ENCODE measurements at regions not wholly inside any gene's neighbourhood (a gene's known extent, or its start where the extent isn't known, plus 50 kb on each side); places are given as distances from the start of the nearest gene placed in this dataset.

DNA sequence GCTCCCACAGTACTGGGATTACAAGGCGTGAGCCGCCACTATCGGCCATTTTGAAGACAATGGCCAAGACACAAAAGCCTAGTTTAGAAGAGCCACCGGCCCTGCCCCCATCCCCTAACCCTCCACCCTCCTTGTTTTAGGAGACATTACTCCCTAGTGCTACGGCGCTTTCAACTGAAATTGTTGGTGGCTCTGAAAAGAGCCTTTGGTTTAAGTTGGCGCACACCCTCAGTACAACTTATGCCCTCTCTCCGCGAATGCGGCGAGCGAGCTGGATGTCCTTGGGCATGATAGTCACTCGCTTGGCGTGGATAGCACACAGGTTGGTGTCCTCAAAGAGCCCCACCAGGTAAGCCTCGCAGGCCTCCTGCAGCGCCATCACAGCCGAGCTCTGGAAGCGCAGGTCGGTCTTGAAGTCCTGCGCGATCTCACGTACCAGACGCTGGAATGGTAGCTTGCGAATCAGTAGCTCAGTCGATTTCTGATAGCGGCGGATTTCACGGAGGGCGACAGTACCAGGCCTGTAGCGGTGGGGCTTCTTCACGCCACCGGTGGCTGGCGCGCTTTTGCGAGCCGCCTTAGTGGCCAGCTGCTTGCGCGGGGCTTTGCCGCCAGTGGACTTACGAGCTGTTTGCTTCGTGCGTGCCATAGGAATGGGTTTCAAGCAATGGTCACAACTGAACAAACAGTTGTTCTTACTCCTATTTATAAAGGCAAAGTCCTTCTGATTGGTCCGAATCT is 114.9 kb upstream of the BTN3A2 start:
- in situ Hi-C loops (cut with HindIII; ENCODE audit: low sequenced_read_pairs) = no loop called here
- DNase-seq (ENCODE audit: low read depth, low spot score) = peak; percentile 88
- TF ChIP-seq, protein P1, sequence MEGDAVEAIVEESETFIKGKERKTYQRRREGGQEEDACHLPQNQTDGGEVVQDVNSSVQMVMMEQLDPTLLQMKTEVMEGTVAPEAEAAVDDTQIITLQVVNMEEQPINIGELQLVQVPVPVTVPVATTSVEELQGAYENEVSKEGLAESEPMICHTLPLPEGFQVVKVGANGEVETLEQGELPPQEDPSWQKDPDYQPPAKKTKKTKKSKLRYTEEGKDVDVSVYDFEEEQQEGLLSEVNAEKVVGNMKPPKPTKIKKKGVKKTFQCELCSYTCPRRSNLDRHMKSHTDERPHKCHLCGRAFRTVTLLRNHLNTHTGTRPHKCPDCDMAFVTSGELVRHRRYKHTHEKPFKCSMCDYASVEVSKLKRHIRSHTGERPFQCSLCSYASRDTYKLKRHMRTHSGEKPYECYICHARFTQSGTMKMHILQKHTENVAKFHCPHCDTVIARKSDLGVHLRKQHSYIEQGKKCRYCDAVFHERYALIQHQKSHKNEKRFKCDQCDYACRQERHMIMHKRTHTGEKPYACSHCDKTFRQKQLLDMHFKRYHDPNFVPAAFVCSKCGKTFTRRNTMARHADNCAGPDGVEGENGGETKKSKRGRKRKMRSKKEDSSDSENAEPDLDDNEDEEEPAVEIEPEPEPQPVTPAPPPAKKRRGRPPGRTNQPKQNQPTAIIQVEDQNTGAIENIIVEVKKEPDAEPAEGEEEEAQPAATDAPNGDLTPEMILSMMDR (IDR thresholded peaks at IDR 0.05; ENCODE audit: low read depth, low read length) = peak; percentile 41
- H3K4me3 ChIP-seq (ENCODE audit: low read depth, low read length) = peak overlapping the region; percentile 87

- TF ChIP-seq, protein P1 (IDR thresholded peaks at IDR 0.05; ENCODE audit: low read depth, low read length) = no peak
- in situ Hi-C loops (cut with HindIII; ENCODE audit: low sequenced_read_pairs) = no loop called here
- DNase-seq (ENCODE audit: low read depth, low spot score) = no peak
- H3K4me3 ChIP-seq (ENCODE audit: low read depth, low read length) = peak overlapping the region; percentile 87
Measured at GRCh38 chr6:26250698-26251044, 114.3 kb upstream of the BTN3A2 start.

GRCh38 chr6:26251354-26252076 is 113.5 kb upstream of the BTN3A2 start:
- DNase-seq (ENCODE audit: low read depth, low spot score) = peak; percentile 96
- H3K4me3 ChIP-seq (ENCODE audit: low read depth, low read length) = peak overlapping the region; percentile 87
- TF ChIP-seq, protein P1 (IDR thresholded peaks at IDR 0.05; ENCODE audit: low read depth, low read length) = no peak
- in situ Hi-C loops (cut with HindIII; ENCODE audit: low sequenced_read_pairs) = no loop called here

GRCh38 chr6:26252077-26252472 is 112.9 kb upstream of the BTN3A2 start:
- in situ Hi-C loops (cut with HindIII; ENCODE audit: low sequenced_read_pairs) = no loop called here
- peak overlapping the region; percentile 87 for H3K4me3 ChIP-seq (ENCODE audit: low read depth, low read length)
- TF ChIP-seq, protein P1 (IDR thresholded peaks at IDR 0.05; ENCODE audit: low read depth, low read length) = no peak
- DNase-seq (ENCODE audit: low read depth, low spot score) = no peak

DNA sequence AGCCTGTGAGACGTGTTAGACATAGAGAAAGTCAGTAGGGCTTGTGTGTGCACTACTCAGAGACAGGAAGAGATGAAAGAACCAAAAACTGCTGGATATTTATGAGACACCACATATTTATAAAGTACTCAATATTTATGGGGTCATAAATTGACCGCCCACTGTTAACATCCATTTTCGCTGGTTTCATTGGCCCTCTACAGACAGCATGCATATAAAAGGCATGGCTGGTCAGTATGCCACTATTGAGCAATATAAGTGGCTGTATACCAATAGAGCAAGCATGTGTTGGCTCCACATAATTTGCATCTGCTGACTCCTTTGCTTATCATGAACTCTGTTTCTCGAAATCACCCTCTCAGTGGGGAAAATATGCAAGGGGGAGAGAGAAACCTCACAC is 110.3 kb upstream of the BTN3A2 start:
- no peak overlapping the region for H3K4me3 ChIP-seq (ENCODE audit: low read depth, low read length)
- DNase-seq (ENCODE audit: low read depth, low spot score) = no peak
- TF ChIP-seq, protein P1 (IDR thresholded peaks at IDR 0.05; ENCODE audit: low read depth, low read length) = no peak
- in situ Hi-C loops (cut with HindIII; ENCODE audit: low sequenced_read_pairs) = no loop called here

GRCh38 chr6:26257272-26257671 is 107.7 kb upstream of the BTN3A2 start:
- no peak for DNase-seq (ENCODE audit: low read depth, low spot score)
- in situ Hi-C loops (cut with HindIII; ENCODE audit: low sequenced_read_pairs) = no loop called here
- no peak overlapping the region for H3K4me3 ChIP-seq (ENCODE audit: low read depth, low read length)
- TF ChIP-seq, protein P1 (IDR thresholded peaks at IDR 0.05; ENCODE audit: low read depth, low read length) = no peak

Measured in astrocyte of the spinal cord (primary cell).